IPS DF 6.9 (cell line): ENCODE measurements at regions not wholly inside any gene's neighbourhood (a gene's known extent, or its start where the extent isn't known, plus 50 kb on each side); places are given as distances from the start of the nearest gene placed in this dataset.

Source experiments
- DNase-seq: peaks from one replicate; pipeline ENCODE4 v3.0.0-alpha.2; 2013; ENCODE audit warnings: low read depth, low spot score
- H3K27ac ChIP-seq: one replicate; pipeline ENCODE4 v1.5.1; 2013; ENCODE audit warnings: low read length, control low read depth
- H3K27me3 ChIP-seq: 2 replicates; pipeline ENCODE4 v1.6.1; 2013; ENCODE audit warnings: mild to moderate bottlenecking, low read length; ENCODE audit not compliant: control insufficient read depth, insufficient read depth
- H3K36me3 ChIP-seq: 2 replicates; pipeline ENCODE4 v1.6.1; 2013; ENCODE audit warnings: low read length; ENCODE audit not compliant: control insufficient read depth, insufficient read depth
- H3K4me1 ChIP-seq: 2 replicates; pipeline ENCODE4 v1.6.1; 2013; ENCODE audit warnings: low read length; ENCODE audit not compliant: control insufficient read depth, insufficient read depth
- H3K4me3 ChIP-seq: 2 replicates; pipeline ENCODE4 v1.5.1; 2013; ENCODE audit warnings: mild to moderate bottlenecking, low read length
- H3K9me3 ChIP-seq: 2 replicates; pipeline ENCODE4 v1.6.1; 2013; ENCODE audit warnings: low read length, inconsistent platforms; ENCODE audit not compliant: control insufficient read depth, insufficient read depth
- WGBS: extraction: QIAGEN DNeasy Blood & Tissue Kit; methylation state at CpG from one replicate; pipeline ENCODE4 v1.1.7; 2013; ENCODE audit warnings: mixed read lengths, missing lambda C conversion rate; ENCODE audit not compliant: insufficient read length, insufficient coverage; 5-methylcytosine and 5-hydroxymethylcytosine counted together

DNA sequence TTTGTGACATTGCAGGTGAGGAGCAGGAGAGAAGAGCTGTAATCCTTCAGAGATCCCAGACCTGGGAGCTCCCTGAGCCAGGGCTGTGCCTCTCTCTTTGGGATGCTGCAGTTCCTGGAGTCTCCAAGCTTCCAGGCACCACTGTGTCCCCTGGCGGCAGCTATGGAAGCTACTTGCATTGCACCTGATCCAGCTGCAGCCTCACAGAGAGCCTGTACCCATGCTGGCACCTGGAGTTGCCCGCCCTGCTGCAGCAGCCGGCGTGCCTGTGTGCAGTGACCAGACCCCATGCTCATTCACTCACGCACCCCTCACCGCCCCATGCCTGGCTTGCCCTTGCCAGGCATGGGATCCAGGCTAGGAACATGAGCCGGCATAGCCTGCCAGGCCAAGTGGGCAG is 51.8 kb upstream of the MED9 start:
- Histone ChIP-seq H3K36me3 (no peaks in the 10 kb centered on the region), H3K27me3 (no peaks in the 10 kb centered on the region), H3K9me3 (peaks cover 5% of the 10 kb centered on the region), H3K4me3 (no peak overlapping the region), H3K27ac (no peak overlapping the region), H3K4me1 (no peaks in the 10 kb centered on the region)
- WGBS = no CpG with 5 or more reads among the region's 7 CpGs
- DNase-seq = no peak

DNA sequence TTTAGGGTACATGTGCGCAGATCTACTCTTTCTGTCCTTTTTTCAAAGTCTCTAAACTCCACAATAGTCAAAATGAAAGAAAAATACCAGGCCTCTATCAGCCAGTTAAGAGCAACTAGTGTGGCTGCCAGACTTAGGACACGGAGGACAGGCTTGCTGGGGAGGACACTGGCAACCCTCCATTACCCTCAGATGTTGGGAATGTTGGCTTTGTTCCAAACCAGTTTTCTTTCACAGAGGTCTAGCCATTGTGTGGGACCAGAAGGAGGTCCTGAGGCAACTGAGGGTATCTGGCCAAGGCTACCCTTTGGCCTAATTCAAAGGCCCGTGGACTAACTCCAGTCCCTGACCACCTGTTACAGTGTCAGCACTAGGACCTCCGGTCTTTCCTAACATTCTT is 51.2 kb upstream of the MED9 start:
- no peak for DNase-seq
- H3K36me3 ChIP-seq = no peaks in the 10 kb centered on the region
- no peak overlapping the region for H3K4me3 ChIP-seq
- H3K27me3 ChIP-seq = no peaks in the 10 kb centered on the region
- H3K9me3 ChIP-seq = peaks cover 5% of the 10 kb centered on the region
- no CpG with 5 or more reads among the region's 4 CpGs for WGBS
- H3K4me1 ChIP-seq = no peaks in the 10 kb centered on the region
- no peak overlapping the region for H3K27ac ChIP-seq

DNA sequence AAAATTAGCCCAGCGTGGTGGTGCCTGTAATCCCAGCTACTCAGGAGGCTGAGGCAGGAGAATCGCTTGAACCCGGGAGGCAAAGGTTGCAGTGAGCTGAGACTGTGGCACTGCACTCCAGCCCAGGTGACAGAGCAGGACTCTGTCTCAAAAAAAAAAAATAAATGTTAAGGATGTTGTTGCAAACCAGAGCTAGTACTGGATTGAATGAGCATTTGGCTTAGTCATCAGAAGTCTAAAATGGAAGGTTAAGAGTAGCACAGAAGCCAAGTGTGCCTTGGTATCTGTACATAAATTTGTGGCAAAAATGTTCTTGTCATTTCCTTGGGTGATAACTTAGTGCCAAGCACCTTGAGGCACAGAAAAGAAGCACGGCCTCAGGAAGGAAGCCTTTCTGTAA is 50.6 kb upstream of the MED9 start:
- DNase-seq = no peak
- peaks cover 5% of the 10 kb centered on the region for H3K9me3 ChIP-seq
- H3K36me3 ChIP-seq = no peaks in the 10 kb centered on the region
- H3K4me1 ChIP-seq = no peaks in the 10 kb centered on the region
- H3K27me3 ChIP-seq = no peaks in the 10 kb centered on the region
- no peak overlapping the region for H3K4me3 ChIP-seq
- no CpG with 5 or more reads among the region's 4 CpGs for WGBS
- no peak overlapping the region for H3K27ac ChIP-seq
